ENCODE measurements at regions not wholly inside any gene's neighbourhood (a gene's known extent, or its start where the extent isn't known, plus 50 kb on each side); places are given as distances from the start of the nearest gene placed in this dataset.

- TF ChIP-seq POLR2AphosphoS5 (IDR thresholded peaks at IDR 0.05; ENCODE audit: low read depth) (no peak), CTCF (conservative IDR thresholded peaks at IDR 0.05; ENCODE audit: low read depth in 2 of 2) (no peak), STAT1 (IDR thresholded peaks at IDR 0.05; ENCODE audit: unreplicated experiment) (no peak), EZH2 (IDR thresholded peaks at IDR 0.05; ENCODE audit: low read depth, unreplicated experiment) (no peak), JUNB (IDR thresholded peaks at IDR 0.05; ENCODE audit: unreplicated experiment) (no peak), EZH2phosphoT487 (IDR thresholded peaks at IDR 0.05; ENCODE audit: unreplicated experiment) (no peak), CREB1 (CRISPR knock-in tag; IDR thresholded peaks at IDR 0.05; ENCODE audit: low read depth) (no peak), REST (IDR thresholded peaks at IDR 0.05; ENCODE audit: unreplicated experiment) (no peak), ZNF114 (CRISPR knock-in tag; IDR thresholded peaks at IDR 0.05) (no peak), ZNF331 (CRISPR knock-in tag; IDR thresholded peaks at IDR 0.05; ENCODE audit: low read depth) (no peak)
These were observed 216.3 kb downstream of the SLITRK6 start for GRCh38 chr13:85582890-85583289.
